GM20000 (cell line): ENCODE measurements at regions not wholly inside any gene's neighbourhood (a gene's known extent, or its start where the extent isn't known, plus 50 kb on each side); places are given as distances from the start of the nearest gene placed in this dataset.

ENCODE experiments used
- DNase-seq: peaks from one replicate; pipeline ENCODE4 v3.0.0; 2012; ENCODE audit warnings: low spot score
- TF ChIP-seq, protein P1 (sequence below): IDR thresholded peaks from 2 replicates; pipeline ENCODE4 v1.5.1; 2012; ENCODE audit warnings: mild to moderate bottlenecking, control low read depth; ENCODE audit errors: extremely low read depth, missing control alignments

DNA sequence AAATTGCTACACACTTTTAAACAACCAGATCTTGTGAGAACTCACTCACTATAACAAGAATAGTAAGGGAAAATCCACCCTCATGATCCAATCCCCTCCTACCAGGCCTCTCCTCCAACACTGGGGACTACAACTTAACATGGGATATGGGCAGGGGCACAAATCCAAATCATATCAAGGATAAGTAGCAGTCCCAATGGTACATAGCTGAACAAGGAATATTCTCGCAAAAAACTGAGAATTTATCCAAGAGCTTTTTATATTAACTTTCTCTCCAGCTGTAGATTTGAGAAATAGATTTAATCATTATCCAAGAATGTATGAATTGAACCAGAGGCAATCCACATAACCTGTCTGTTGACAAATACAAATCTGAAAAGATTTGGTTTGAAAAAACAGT, 185.2 kb downstream of the TMTC3 start:
- TF ChIP-seq, protein P1, sequence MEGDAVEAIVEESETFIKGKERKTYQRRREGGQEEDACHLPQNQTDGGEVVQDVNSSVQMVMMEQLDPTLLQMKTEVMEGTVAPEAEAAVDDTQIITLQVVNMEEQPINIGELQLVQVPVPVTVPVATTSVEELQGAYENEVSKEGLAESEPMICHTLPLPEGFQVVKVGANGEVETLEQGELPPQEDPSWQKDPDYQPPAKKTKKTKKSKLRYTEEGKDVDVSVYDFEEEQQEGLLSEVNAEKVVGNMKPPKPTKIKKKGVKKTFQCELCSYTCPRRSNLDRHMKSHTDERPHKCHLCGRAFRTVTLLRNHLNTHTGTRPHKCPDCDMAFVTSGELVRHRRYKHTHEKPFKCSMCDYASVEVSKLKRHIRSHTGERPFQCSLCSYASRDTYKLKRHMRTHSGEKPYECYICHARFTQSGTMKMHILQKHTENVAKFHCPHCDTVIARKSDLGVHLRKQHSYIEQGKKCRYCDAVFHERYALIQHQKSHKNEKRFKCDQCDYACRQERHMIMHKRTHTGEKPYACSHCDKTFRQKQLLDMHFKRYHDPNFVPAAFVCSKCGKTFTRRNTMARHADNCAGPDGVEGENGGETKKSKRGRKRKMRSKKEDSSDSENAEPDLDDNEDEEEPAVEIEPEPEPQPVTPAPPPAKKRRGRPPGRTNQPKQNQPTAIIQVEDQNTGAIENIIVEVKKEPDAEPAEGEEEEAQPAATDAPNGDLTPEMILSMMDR: no peak
- DNase-seq: no peak

DNA sequence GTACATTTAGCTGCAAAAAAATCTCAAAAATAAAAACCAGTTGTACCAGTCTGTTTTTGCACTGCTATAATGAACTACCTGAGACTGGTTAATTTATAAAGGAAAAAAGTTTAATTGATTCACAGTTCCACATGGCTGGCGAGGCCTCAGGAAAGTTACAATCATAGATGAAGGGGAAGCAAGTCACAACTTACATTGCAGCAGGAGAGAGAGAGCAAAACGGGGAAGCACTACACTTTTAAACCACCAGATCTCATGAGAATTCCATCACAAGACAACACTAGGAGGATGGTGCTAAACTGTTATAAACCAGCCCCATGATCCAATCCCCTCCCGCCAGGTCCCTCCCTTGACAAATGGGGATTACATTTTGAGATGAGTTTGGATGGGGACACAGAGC, 186.0 kb downstream of the TMTC3 start:
- TF ChIP-seq, protein P1: no peak
- DNase-seq: no peak

DNA sequence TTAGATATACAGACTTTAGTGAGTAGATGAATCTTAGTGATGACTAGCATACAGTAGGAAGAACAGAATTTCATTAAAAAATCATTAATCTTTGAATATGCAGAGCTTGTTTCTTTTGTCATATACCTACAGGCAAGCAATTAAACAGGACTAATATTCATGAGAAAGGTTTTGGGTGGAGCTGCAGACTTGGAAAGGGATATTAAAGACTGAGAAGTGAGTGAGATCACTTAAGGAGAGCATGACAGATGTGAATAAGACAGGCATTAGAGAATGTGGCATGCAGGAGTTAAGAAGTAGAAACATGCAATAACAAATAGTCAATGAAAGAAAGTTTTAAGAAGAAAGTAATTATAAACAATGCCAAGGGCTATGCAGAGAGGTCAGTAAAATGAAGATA, 187.7 kb downstream of the TMTC3 start:
- TF ChIP-seq, protein P1: no peak
- no peak for DNase-seq

DNA sequence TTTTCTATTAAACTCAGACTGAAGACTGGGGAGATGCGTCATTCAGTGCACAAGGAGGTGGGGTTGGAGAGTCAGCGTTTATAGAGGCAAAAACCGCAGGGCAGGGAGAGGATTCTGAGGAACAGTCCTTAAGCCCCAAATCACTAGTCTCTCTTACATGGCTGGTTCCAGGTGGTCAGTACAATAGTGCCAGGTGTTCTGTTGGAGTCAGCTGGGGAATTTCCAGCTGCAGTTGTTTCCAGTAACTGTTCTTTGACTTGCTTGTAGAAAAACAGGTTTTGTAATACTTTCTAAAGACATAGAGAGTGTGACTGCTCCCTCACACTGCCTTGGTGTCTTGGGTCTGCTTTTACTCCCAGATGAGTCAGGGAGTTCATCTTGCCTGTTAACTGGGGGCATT, 192.2 kb downstream of the TMTC3 start:
- TF ChIP-seq, protein P1: no peak
- DNase-seq: peak; percentile 4

DNA sequence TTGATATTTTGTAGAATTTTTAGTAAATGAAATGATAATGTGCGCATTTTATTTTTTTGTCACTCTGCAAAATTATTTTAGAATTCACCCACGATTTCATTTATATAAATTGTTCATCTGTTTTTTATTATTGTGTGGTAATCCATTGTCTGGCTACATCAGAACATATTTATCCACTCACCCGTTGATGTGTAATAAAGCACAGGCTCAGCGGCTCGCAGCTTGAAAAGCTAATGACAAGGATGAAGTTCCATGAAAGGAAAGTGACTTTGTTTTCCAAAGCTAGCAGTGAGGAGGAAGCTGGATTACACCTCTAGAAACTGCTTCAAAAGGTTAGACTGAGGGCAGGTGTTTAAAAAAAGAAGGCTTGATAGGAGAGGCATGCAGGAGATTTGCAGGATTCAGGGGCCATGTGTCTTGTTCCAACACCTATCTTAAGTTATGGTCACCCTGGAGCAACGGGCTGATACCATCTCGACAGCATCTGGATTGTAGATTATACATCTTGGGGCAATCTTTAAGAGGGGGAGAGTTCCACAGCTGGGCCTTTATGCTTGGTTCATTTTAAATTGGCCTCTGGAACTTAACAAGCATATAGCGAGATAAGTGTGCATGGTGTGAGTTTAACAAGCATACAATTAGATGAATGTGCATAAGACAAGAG, 194.1 kb downstream of the TMTC3 start:
- TF ChIP-seq, protein P1: no peak
- DNase-seq: no peak

DNA sequence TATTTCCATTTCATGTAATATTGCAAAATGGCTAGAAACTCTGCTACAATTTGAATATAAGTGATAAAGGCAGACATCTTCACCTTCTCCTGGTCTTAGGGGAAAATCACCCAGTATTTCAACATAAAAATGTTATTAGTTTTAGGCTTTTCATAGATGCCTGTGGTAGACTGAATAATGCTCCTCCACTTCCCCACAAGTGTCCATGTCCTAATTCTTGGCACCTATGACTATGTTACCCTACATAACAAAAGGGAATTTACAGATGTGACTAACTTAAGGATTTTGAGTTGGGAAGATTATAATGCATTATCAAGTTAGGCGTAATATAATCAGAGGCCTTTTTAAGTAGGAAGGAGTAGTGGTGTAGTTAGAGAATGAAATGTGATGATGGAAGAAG, 196.4 kb downstream of the TMTC3 start:
- DNase-seq: no peak
- TF ChIP-seq, protein P1: no peak

DNA sequence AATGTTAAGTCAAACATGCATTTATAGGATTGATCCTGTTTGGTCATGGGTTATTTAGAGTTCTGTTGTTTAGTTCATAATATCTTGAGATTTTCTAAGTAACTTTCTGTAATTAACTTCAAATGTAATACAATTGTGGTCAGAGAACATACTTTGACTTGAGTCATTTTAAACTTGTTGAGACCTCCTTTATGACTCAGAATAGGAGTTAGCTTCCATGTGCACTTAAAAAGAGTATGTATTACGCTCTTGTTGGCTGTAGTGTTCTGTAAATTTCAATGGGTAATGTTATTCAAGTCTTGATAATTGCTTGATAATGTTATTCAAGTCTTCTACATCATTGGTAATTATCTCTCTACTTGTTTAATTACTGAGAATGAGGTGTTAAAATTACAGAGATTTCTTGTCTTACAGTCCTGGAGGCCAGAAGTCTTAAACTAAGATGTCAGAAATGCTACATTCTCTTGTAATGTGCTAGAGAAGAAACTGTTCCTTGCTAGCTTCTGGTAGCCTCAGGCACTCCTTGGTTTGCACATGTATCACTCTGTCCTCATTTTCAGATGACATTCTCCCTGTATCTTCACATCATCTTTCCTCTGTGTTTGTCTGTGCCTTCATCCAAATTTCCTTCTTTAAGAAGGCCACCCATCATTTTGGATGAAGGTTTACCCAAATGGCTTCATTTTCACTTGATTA, 197.3 kb downstream of the TMTC3 start:
- TF ChIP-seq, protein P1: no peak
- no peak for DNase-seq
